ENCODE measurements at regions not wholly inside any gene's neighbourhood (a gene's known extent, or its start where the extent isn't known, plus 50 kb on each side); places are given as distances from the start of the nearest gene placed in this dataset.

DNA sequence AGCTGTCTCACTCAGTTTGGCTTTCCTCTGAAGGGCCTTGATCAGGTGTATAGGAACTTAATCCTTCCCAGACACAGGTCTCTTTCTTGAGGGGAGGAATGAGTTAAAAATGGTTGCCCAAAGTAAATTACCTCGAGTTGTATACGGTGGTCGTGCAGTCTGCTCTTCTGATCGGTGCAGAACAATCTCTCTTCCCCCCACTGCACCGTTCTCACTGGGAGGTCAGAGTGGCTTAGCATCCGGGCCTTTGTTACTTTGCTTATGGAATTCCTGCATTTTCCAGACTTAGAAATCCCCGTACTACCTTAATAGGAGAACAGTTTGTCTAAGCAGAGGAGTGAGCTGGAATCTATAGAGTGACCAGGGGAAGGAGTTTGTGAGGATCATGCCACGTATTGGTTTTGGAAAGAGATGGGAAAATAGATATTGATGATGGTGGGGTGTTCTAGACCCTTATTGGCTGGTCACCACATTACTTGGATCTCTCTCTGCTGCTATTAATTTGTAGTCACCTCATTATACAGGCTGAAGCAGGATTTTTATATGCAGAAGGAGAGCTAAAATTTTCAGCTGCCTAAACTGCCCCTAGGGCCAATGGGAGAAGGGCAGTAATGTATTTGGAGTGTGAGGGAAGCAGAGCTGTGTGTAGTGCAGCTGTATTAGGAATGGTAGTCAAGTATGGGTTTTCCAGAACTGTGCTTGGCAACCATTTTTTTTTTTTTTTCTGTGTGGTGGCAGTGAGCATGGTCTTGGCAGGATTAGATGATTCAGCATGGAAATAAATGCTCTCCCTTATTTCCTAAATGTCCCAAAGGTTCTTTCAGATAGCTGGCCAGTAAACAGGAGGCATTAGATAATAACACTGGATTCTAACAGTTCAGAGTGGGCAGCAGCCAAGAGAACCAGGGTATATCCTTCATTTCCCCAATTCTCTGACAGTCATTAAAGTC is 81.5 kb downstream of the NDUFS5 start:
- DNase-seq (ENCODE audit: low spot score): peak; percentile 40

- no peak for DNase-seq (ENCODE audit: low spot score)
Measured at GRCh38 chr1:39109644-39110043, 83.5 kb downstream of the NDUFS5 start.

GRCh38 chr1:39110325-39110851 is 84.2 kb downstream of the NDUFS5 start:
- peak; percentile 26 for DNase-seq (ENCODE audit: low spot score)

GRCh38 chr1:39110882-39111281 is 84.7 kb downstream of the NDUFS5 start:
- peak; percentile 71 for DNase-seq (ENCODE audit: low spot score)

- DNase-seq (ENCODE audit: low spot score): no peak
Measured at GRCh38 chr1:39113109-39113743, 87.1 kb downstream of the NDUFS5 start.

DNA sequence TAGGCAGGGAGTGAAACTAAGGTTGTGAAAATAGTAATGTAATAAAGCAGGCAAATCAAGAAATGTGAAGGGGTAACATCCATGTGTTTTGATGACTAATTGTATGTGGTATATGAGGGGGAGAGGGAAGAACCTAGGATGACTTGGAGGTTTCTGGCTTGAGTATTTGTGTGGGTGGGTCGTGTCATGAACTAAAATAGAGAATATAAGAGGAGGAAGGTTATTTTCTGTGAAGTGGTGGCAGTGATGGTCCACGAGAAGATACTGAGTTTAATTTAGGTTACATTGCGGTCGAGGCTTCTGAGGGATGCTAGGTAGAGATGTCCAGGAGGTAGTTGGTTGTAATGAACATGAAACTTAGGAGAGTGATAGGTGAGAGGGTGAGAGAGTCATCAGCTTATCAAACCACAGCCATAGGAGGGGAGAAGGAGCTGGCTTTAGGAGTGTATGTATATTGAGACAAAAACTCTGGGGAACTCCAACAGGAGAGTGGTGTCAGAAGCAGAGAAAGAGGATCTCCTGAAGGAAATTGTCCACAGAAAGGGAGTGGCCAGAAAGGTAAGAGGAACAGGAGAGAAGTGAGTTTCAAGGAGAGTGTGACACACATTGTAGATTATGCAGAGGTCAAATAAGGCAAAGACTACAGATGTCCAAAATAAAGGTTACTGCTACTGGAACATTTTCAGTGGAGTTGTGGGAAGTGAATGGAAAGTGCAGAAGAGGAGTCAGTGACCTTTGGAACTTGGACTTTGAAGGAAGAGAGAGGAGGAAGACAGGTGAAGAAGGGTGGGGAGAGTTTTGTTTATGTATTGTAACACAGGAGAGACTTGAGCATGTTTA is 89.0 kb upstream of the MACF1 start:
- peak; percentile 51 for DNase-seq (ENCODE audit: low spot score)

GRCh38 chr1:39116116-39116607 is 88.3 kb upstream of the MACF1 start:
- no peak for DNase-seq (ENCODE audit: low spot score)

- DNase-seq (ENCODE audit: low spot score): no peak
Measured at GRCh38 chr1:39116860-39117728, 87.4 kb upstream of the MACF1 start.

DNA sequence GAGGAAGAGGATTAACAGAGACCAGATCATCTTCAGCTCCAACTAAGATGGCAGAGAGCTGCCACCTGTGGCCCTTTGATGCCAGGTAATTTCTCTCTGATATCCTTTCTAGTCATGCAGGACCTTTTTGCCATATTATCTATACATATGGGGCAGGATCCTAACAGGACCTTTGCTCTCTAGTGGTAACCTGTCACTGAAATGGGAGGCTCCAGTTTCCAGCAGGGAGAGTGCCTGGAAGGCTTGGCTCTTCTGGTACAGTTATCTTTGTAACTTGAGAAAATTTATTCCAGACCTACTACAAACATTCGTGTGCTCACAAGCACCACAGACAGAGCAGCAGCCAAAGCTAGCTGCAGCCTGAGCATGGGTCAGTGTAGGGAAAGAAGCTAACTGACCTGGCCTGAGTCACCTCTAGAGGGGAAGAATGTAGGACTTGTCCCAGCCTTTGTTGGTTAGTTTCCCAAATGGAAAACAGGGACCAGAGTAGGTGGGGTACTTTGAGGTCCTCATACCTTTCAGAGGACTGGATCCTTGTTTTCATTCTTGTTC is 86.5 kb upstream of the MACF1 start:
- no peak for DNase-seq (ENCODE audit: low spot score)

- no peak for DNase-seq (ENCODE audit: low spot score)
Measured at GRCh38 chr1:39122056-39122455, 82.4 kb upstream of the MACF1 start.

GRCh38 chr1:39124282-39124681 is 80.2 kb upstream of the MACF1 start:
- no peak for DNase-seq (ENCODE audit: low spot score)

DNA sequence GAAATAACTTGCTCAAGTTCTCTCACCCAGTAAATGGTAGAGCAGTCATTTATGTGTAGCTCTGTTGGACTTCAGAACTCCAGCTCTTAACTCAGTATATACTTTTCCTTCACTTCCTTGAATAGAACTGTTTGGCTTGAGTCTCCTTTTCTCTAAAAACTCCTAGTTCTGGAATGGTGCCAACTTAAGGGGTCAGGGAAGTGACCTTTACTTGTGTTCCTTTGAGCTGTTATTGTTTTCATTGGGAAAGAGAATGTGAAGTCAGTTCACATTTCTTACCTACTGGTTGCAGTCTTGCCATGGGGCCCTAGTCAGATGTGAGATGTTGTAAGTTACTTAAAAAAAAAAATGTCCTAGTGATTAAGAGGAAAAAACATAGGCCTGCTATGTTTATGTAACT is 77.0 kb upstream of the MACF1 start:
- no peak for DNase-seq (ENCODE audit: low spot score)

DNA sequence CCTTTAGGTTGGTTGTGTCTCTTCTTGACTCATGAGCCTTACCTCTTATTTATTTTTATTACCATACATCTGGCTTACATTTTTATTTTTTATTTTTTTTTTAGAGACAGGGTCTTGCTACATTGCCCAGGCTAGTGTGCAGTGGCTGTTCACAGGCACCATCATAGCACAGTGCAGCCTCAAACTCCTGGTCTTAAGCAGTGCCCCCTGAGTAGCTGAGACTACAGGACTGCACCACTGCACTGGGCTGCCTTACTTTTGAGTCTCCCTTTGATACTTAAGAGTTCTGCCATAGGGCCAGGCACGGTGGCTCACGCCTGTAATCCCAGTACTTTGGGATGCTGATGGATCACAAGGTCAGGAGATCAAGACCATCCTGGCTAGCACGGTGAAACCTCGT is 76.4 kb upstream of the MACF1 start:
- no peak for DNase-seq (ENCODE audit: low spot score)

DNA sequence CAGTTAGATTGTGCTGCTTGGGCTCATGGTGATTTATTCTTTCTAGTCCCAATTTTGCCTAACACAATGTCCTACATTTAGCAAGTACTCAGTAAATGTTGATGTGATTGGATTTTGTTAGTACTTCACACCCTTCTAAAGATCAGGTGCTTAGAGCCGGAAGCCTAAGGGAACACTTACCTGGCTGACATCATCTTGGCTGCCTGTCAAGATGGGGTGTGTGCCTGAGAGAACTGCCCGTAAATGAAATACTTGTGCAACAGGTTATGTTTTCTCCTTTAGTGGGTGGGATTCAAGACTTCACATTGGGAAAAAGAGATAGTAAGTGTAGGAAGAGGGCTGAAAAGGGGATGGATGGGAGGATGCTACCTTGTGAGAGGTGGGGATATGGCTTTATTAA is 75.5 kb upstream of the MACF1 start:
- no peak for DNase-seq (ENCODE audit: low spot score)

DNA sequence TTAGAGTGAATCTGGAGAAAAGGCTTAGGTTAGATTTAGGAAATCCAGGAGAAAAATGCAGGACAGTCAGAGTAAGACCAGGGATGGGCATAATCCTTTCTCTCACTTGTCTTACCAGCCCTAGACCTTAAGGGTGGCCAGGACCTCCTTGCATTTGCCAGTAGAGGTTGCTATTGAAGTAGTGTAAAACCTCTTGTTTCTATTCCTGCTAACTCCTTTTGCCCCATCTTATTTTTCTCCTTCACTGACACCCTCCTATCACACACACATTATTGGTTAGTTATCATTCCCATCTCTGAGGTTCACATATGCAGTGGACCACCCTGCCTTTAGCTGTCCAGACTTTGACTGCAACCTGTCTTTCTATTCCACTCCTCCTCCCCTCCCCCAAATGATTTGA is 75.0 kb upstream of the MACF1 start:
- DNase-seq (ENCODE audit: low spot score): no peak

- DNase-seq (ENCODE audit: low spot score): no peak
Measured at GRCh38 chr1:39130325-39130724, 74.2 kb upstream of the MACF1 start.

- DNase-seq (ENCODE audit: low spot score): no peak
Measured at GRCh38 chr1:39131940-39132339, 72.6 kb upstream of the MACF1 start.

GRCh38 chr1:39132505-39133339 is 71.8 kb upstream of the MACF1 start:
- peak; percentile 74 for DNase-seq (ENCODE audit: low spot score)

GRCh38 chr1:39133340-39133684 is 71.2 kb upstream of the MACF1 start:
- DNase-seq (ENCODE audit: low spot score): no peak

- DNase-seq (ENCODE audit: low spot score): no peak
Measured at GRCh38 chr1:39134768-39135333, 69.6 kb upstream of the MACF1 start.
